GM10266 (cell line): ENCODE measurements at regions not wholly inside any gene's neighbourhood (a gene's known extent, or its start where the extent isn't known, plus 50 kb on each side); places are given as distances from the start of the nearest gene placed in this dataset.

Experiments used
- DNase-seq: peaks from one replicate; pipeline ENCODE4 v3.0.0; 2012; ENCODE audit errors: extremely low spot score
- CTCF ChIP-seq: IDR thresholded peaks from 2 replicates; pipeline ENCODE4 v1.5.1; 2012; ENCODE audit warnings: mild to moderate bottlenecking, low read depth; ENCODE audit not compliant: control insufficient read depth, insufficient read depth; ENCODE audit errors: missing control alignments

- TF ChIP-seq CTCF = no peak
- no peak for DNase-seq
These were observed 137.5 kb downstream of the TOMM20 start for GRCh38 chr1:234990874-234991801.

GRCh38 chr1:234990328-234990675 lies 138.3 kb downstream of the TOMM20 start:
- no peak for DNase-seq
- no peak for TF ChIP-seq CTCF

- TF ChIP-seq CTCF = no peak
- DNase-seq = no peak
These were observed 138.9 kb downstream of the TOMM20 start for GRCh38 chr1:234989479-234990327.

GRCh38 chr1:234989019-234989418 lies 139.6 kb downstream of the TOMM20 start:
- no peak for DNase-seq
- no peak for TF ChIP-seq CTCF

- TF ChIP-seq CTCF = no peak
- no peak for DNase-seq
These were observed 140.1 kb downstream of the TOMM20 start for GRCh38 chr1:234988536-234988935.

GRCh38 chr1:234988155-234988517 lies 140.5 kb downstream of the TOMM20 start:
- no peak for DNase-seq
- TF ChIP-seq CTCF = no peak
